NOMO-1 treated with DMSO at 0.1 percent for 48 hours (cell line): ENCODE measurements at regions not wholly inside any gene's neighbourhood (a gene's known extent, or its start where the extent isn't known, plus 50 kb on each side); places are given as distances from the start of the nearest gene placed in this dataset.

ENCODE experiments used
- DNase-seq: peaks from one replicate; lab custom pipeline; 2025; ENCODE audit not compliant: unreplicated experiment; lab: John Stamatoyannopoulos, UW

DNA sequence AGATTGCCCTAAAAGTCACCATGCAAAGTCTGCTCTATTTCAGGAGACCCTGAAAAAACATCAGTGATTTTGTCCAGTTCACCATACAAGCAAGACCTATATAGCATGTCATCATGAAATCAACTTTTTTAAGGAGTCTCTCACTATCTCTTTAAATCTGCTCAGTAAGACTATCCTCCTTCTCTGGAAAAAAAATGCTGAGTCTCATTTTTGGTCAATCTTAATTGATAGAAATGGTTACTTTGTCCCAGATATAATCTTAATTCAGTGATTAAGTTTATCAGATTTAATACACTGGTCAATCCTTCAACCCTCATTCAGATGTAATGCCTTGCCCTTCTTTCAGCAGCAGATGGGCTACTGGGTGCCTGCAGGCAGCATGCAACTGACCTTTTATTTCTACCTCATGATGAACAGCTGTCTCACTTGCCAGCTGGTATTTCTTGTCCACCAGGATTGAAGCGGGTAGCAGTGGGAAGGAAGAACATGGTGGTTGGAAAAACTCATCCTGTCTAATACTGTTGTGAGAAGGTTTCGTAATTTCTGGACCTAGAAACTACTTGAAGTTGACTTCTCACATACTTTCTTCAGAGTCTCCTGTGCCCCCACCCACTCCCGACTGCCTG lies 375.3 kb downstream of the DNAH5 start:
- DNase-seq: no peak

GRCh38 chr5:13567819-13568218 lies 376.7 kb downstream of the DNAH5 start:
- DNase-seq: no peak

GRCh38 chr5:13566871-13567339 lies 377.6 kb downstream of the DNAH5 start:
- peak; percentile 88 for DNase-seq

GRCh38 chr5:13558408-13558807 lies 386.1 kb downstream of the DNAH5 start:
- DNase-seq: no peak

GRCh38 chr5:13553896-13554295 lies 390.6 kb downstream of the DNAH5 start:
- no peak for DNase-seq

GRCh38 chr5:13552361-13552760 lies 392.1 kb downstream of the DNAH5 start:
- no peak for DNase-seq

DNA sequence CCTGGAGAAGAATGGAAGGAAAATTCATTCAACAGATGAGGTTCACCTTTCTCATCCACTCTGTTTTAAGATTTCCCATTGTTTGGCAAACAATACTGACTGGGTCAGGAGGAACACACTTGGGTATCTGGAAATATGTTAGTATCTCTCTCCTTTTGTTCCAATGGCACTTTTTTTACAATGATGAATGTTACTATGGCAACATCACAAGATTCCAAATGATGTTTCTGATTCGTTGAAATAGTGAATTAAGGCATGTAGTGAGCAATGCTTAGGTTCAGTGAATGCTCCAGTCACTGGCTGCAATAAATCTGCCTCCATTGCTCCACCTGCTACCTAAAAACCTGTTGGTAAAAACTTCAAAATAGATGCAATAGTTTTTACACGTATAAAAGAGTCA lies 392.8 kb downstream of the DNAH5 start:
- no peak for DNase-seq

- no peak for DNase-seq
Observed at GRCh38 chr5:13540168-13540750, 404.2 kb downstream of the DNAH5 start.

- no peak for DNase-seq
Observed at GRCh38 chr5:13536933-13537332, 407.6 kb downstream of the DNAH5 start.

- DNase-seq: no peak
Observed at GRCh38 chr5:13533833-13534232, 410.7 kb downstream of the DNAH5 start.

- DNase-seq: no peak
Observed at GRCh38 chr5:13529300-13529699, 415.2 kb downstream of the DNAH5 start.

GRCh38 chr5:13524936-13525335 lies 419.6 kb downstream of the DNAH5 start:
- DNase-seq: no peak

DNA sequence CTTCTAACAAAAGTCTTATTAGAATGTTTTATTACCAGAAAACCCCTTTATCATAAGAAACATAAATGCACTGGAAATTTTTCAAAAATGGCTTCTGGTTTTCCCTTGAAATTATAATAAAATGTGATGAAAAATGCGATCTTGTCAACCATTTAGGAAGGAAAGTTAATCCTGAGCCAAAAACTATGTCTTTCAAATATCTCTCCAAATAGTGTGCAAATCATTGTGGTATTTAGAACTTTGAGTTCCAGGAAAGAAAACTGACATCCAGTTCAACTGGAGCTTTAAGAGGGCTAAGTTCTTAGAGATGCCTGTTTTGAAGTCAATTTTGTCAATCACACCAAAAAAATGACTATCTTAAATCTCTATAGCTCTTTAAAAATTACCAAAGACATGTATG lies 425.4 kb downstream of the DNAH5 start:
- DNase-seq: no peak

GRCh38 chr5:13516195-13516594 lies 428.3 kb downstream of the DNAH5 start:
- no peak for DNase-seq

- DNase-seq: no peak
Observed at GRCh38 chr5:13511442-13511841, 433.0 kb downstream of the DNAH5 start.

GRCh38 chr5:13510616-13511015 lies 433.9 kb downstream of the DNAH5 start:
- no peak for DNase-seq

GRCh38 chr5:13508559-13508958 lies 435.9 kb downstream of the DNAH5 start:
- DNase-seq: no peak

DNA sequence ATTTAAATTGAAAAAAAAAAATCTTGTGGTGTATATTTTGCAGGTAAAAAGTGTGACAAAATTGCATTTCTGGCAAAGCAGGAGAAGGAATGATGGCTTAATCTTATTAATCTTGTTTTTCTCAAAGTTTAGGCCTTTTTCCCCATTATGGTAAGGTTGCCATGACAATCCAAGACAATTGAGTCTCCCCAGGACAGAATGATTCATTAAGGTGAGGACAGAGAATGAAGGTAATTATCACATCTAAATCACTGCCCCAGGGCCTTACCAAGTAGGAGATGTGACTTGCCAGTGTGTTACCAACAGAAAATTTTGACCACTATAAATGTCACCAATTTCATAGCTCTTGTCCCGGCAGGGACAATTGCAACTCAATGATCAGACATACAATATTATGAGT lies 439.2 kb downstream of the DNAH5 start:
- no peak for DNase-seq

DNA sequence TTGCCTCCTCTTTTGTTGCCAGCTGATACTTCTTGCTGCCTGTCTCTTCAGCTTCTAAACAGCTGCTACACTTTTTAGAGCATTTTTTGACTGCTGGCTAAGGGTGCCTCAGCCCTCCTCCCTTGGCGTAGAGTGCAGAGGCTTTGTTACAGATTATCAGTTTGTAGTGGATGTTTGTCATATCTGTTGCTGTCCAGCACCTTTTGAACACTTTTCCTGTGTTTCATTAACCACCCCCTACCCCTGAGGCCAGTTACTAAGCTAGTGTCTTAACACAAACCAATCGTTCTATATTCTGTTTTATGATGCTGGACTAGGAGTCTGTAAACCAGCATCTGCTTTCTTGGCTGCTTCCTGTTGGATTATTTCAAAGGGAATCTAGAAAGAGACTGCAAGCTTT lies 441.5 kb downstream of the DNAH5 start:
- no peak for DNase-seq

- no peak for DNase-seq
Observed at GRCh38 chr5:13501176-13501575, 443.3 kb downstream of the DNAH5 start.

- no peak for DNase-seq
Observed at GRCh38 chr5:13498279-13498678, 446.2 kb downstream of the DNAH5 start.

- DNase-seq: no peak
Observed at GRCh38 chr5:13488254-13488931, 456.1 kb downstream of the DNAH5 start.
